ENCODE measurements at regions not wholly inside any gene's neighbourhood (a gene's known extent, or its start where the extent isn't known, plus 50 kb on each side); places are given as distances from the start of the nearest gene placed in this dataset.
A peak's percentile ranks its signal among the peaks of the same experiment; 100 is the strongest.

- no peak for DNase-seq (ENCODE audit: low read depth in 2 of 2)
Measured at GRCh38 chr6:129967427-129967826, 51.0 kb upstream of the L3MBTL3 start.

- DNase-seq (ENCODE audit: low read depth in 2 of 2): no peak
Measured at GRCh38 chr6:129966125-129966524, 52.3 kb upstream of the L3MBTL3 start.

GRCh38 chr6:129965096-129965495, 53.3 kb upstream of the L3MBTL3 start:
- DNase-seq (ENCODE audit: low read depth in 2 of 2): no peak

- no peak for DNase-seq (ENCODE audit: low read depth in 2 of 2)
Measured at GRCh38 chr6:129959358-129959930, 58.9 kb upstream of the L3MBTL3 start.

GRCh38 chr6:129957941-129958898, 60.2 kb upstream of the L3MBTL3 start:
- no peak for DNase-seq (ENCODE audit: low read depth in 2 of 2)

GRCh38 chr6:129955584-129955983, 62.8 kb upstream of the L3MBTL3 start:
- no peak for DNase-seq (ENCODE audit: low read depth in 2 of 2)

- no peak for DNase-seq (ENCODE audit: low read depth in 2 of 2)
Measured at GRCh38 chr6:129954749-129955431, 63.5 kb upstream of the L3MBTL3 start.

GRCh38 chr6:129947797-129948196, 70.6 kb upstream of the L3MBTL3 start:
- no peak for DNase-seq (ENCODE audit: low read depth in 2 of 2)

GRCh38 chr6:129946439-129947140, 71.8 kb upstream of the L3MBTL3 start:
- no peak for DNase-seq (ENCODE audit: low read depth in 2 of 2)

GRCh38 chr6:129943637-129944271, 74.6 kb upstream of the L3MBTL3 start:
- no peak for DNase-seq (ENCODE audit: low read depth in 2 of 2)

GRCh38 chr6:129940454-129941195, 77.8 kb upstream of the L3MBTL3 start:
- DNase-seq (ENCODE audit: low read depth in 2 of 2): no peak

GRCh38 chr6:129938249-129939020, 77.3 kb upstream of the TMEM244 start:
- no peak for DNase-seq (ENCODE audit: low read depth in 2 of 2)

- peak; percentile 58 to 67 for DNase-seq (ENCODE audit: low read depth in 2 of 2)
Measured at GRCh38 chr6:129936329-129937165, 75.4 kb upstream of the TMEM244 start.

- no peak for DNase-seq (ENCODE audit: low read depth in 2 of 2)
Measured at GRCh38 chr6:129932321-129932720, 71.2 kb upstream of the TMEM244 start.

GRCh38 chr6:129929433-129929832, 68.3 kb upstream of the TMEM244 start:
- DNase-seq (ENCODE audit: low read depth in 2 of 2): peak; percentile 24 to 79

- no peak for DNase-seq (ENCODE audit: low read depth in 2 of 2)
Measured at GRCh38 chr6:129923530-129924250, 62.6 kb upstream of the TMEM244 start.

GRCh38 chr6:129921169-129921817, 60.2 kb upstream of the TMEM244 start:
- DNase-seq (ENCODE audit: low read depth in 2 of 2): no peak

Data from lung microvascular endothelial cell (primary cell).